ENCODE measurements at regions not wholly inside any gene's neighbourhood (a gene's known extent, or its start where the extent isn't known, plus 50 kb on each side); places are given as distances from the start of the nearest gene placed in this dataset.

DNA sequence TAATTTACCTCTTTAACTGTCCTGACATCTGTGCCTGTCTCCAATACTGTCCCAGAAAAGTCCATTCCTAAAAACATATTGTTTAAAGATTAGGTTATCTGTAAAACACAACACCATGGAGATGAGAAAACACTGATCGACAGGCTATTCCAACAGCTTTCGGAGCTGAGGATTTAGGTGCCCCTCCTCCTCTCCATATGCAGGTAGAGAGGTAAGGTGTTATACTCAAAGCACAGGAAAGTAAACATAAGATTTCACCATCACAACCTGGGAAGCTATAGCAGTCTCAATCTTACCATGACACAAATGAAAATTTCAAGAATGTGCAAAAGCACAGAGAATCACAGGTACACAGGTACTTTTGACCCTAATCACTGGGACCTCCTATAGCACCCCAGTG, 60.9 kb upstream of the RASAL2 start:
- TF ChIP-seq CREB1 (IDR thresholded peaks at IDR 0.05; ENCODE audit: low read depth) (no peak), EP300 (IDR thresholded peaks at IDR 0.05; ENCODE audit: borderline replicate concordance) (no peak)
- TF ChIP-seq, protein P1, sequence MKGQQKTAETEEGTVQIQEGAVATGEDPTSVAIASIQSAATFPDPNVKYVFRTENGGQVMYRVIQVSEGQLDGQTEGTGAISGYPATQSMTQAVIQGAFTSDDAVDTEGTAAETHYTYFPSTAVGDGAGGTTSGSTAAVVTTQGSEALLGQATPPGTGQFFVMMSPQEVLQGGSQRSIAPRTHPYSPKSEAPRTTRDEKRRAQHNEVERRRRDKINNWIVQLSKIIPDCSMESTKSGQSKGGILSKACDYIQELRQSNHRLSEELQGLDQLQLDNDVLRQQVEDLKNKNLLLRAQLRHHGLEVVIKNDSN (IDR thresholded peaks at IDR 0.05) = no peak

DNA sequence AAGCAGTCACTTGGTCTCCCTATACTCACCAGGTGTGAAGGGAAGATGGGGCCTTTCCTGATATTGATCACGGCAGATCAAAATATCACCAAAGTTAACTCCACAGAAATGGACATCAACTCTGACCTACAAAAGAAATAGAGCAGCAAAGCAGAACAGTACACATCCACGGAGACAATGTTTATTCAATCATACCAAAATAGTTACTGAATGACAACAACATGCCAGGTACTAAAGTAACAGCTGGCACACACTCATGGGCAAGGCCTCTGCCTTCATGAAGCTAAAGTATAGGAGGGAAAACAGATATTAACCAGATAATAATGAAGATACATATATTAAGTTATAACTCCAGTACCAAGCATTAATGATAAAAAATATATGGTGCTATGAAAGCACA, 59.2 kb upstream of the RASAL2 start:
- TF ChIP-seq, protein P1 (IDR thresholded peaks at IDR 0.05) = no peak
- no peak for TF ChIP-seq CREB1 (IDR thresholded peaks at IDR 0.05; ENCODE audit: low read depth)
- TF ChIP-seq NFIC (IDR thresholded peaks at IDR 0.05) = no peak
- no peak for TF ChIP-seq TAF1 (IDR thresholded peaks at IDR 0.05; ENCODE audit: low read depth)

DNA sequence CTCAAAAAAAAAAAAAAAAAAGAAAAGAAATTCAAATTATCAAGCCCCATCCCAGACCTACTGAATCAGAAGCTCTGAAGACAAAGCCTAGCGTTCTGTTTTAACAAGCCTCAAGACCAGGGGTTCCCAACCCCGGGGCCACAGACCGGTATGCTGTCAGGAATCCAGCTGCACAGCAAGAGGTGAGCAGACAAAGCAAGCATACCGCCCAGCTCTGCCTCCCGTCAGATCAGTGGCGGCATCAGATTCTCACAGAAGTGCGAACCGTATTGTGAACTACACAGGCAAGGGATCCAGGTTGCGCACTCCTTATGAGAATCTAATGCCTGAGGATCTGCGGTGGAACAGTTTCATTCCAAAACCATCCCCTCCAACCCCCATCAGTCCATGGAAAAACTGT, 57.8 kb upstream of the RASAL2 start:
- TF ChIP-seq TCF12 (IDR thresholded peaks at IDR 0.05; ENCODE audit: low read depth) = no peak
- no peak for TF ChIP-seq RAD21 (IDR thresholded peaks at IDR 0.05; ENCODE audit: low read depth)
- no peak for TF ChIP-seq EGR1 (IDR thresholded peaks at IDR 0.05)
- no peak for TF ChIP-seq ZBTB7A (IDR thresholded peaks at IDR 0.05; ENCODE audit: low read depth)
- no peak for TF ChIP-seq TAF1 (IDR thresholded peaks at IDR 0.05; ENCODE audit: low read depth)
- TF ChIP-seq TEAD4 (IDR thresholded peaks at IDR 0.05) = no peak
- TF ChIP-seq, protein P1 (IDR thresholded peaks at IDR 0.05) = no peak
- no peak for TF ChIP-seq EP300 (IDR thresholded peaks at IDR 0.05; ENCODE audit: borderline replicate concordance)
- TF ChIP-seq FOXM1 (IDR thresholded peaks at IDR 0.05; ENCODE audit: borderline replicate concordance, low read depth) = no peak
- TF ChIP-seq, protein P2, sequence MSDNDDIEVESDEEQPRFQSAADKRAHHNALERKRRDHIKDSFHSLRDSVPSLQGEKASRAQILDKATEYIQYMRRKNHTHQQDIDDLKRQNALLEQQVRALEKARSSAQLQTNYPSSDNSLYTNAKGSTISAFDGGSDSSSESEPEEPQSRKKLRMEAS (IDR thresholded peaks at IDR 0.05) = no peak
- no peak for TF ChIP-seq YY1 (IDR thresholded peaks at IDR 0.05; ENCODE audit: low read depth)
- TF ChIP-seq, protein P3, sequence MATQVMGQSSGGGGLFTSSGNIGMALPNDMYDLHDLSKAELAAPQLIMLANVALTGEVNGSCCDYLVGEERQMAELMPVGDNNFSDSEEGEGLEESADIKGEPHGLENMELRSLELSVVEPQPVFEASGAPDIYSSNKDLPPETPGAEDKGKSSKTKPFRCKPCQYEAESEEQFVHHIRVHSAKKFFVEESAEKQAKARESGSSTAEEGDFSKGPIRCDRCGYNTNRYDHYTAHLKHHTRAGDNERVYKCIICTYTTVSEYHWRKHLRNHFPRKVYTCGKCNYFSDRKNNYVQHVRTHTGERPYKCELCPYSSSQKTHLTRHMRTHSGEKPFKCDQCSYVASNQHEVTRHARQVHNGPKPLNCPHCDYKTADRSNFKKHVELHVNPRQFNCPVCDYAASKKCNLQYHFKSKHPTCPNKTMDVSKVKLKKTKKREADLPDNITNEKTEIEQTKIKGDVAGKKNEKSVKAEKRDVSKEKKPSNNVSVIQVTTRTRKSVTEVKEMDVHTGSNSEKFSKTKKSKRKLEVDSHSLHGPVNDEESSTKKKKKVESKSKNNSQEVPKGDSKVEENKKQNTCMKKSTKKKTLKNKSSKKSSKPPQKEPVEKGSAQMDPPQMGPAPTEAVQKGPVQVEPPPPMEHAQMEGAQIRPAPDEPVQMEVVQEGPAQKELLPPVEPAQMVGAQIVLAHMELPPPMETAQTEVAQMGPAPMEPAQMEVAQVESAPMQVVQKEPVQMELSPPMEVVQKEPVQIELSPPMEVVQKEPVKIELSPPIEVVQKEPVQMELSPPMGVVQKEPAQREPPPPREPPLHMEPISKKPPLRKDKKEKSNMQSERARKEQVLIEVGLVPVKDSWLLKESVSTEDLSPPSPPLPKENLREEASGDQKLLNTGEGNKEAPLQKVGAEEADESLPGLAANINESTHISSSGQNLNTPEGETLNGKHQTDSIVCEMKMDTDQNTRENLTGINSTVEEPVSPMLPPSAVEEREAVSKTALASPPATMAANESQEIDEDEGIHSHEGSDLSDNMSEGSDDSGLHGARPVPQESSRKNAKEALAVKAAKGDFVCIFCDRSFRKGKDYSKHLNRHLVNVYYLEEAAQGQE (IDR thresholded peaks at IDR 0.05; ENCODE audit: low read depth) = no peak
- TF ChIP-seq CREB1 (IDR thresholded peaks at IDR 0.05; ENCODE audit: low read depth) = no peak
- TF ChIP-seq NFIC (IDR thresholded peaks at IDR 0.05) = no peak
- no peak for TF ChIP-seq CEBPB (IDR thresholded peaks at IDR 0.05)

DNA sequence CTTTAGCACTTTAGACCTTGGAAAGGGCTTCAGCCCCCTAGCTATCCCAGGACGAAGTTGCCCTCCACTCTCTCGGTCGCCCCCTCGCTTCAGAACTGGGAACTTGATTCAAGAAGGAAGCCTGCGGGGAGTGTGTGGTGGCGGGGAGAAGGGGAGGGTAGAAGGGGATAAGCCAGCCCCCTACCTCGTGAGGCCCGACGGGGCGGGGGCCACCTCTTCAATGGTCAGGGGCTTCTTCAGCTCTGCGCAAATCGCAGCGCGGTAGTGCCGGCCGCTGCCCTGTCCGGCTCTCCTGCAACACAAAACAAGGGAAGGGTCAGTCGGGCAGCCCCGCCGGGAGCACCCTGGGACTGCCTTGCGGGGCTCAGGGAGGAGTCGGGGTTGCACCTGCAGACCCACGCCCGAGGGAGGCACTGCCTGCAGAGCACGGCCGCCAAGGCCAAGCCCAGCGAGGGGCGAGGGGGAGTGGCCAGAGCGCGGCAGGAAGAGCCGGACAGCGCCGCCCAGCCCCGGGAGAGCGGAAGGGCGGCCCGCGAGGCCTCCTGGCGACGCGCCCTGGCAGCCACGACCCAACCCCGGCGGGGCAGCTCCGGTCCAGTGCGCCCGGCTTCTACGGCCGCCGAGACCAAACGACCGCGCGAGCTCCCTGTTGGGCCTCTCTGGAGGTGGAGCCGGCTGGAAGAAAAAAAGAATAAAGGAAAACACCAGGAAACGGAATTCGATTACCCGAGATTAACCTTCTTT, 56.2 kb upstream of the RASAL2 start:
- TF ChIP-seq, protein P1 (IDR thresholded peaks at IDR 0.05) = peak; percentile 23; the same call in 1 of the 2 replicates
- TF ChIP-seq, protein P2 (IDR thresholded peaks at IDR 0.05) = peak; percentile 63
- TF ChIP-seq ZBTB7A (IDR thresholded peaks at IDR 0.05; ENCODE audit: low read depth) = peak; percentile 75; the same call in 1 of the 2 replicates
- TF ChIP-seq RAD21 (IDR thresholded peaks at IDR 0.05; ENCODE audit: low read depth) = peak; percentile 24; the same call in 1 of the 2 replicates
- TF ChIP-seq TCF12 (IDR thresholded peaks at IDR 0.05; ENCODE audit: low read depth) = peak; percentile 71; the same call in 1 of the 2 replicates
- no peak for TF ChIP-seq EGR1 (IDR thresholded peaks at IDR 0.05)
- TF ChIP-seq TEAD4 (IDR thresholded peaks at IDR 0.05) = no peak; the same call in 1 of the 2 replicates
- TF ChIP-seq FOXM1 (IDR thresholded peaks at IDR 0.05; ENCODE audit: borderline replicate concordance, low read depth) = no peak
- TF ChIP-seq NFIC (IDR thresholded peaks at IDR 0.05) = peak; percentile 84
- TF ChIP-seq CREB1 (IDR thresholded peaks at IDR 0.05; ENCODE audit: low read depth) = no peak
- TF ChIP-seq TAF1 (IDR thresholded peaks at IDR 0.05; ENCODE audit: low read depth) = peak; percentile 45
- peak; percentile 70 for TF ChIP-seq EP300 (IDR thresholded peaks at IDR 0.05; ENCODE audit: borderline replicate concordance)
- TF ChIP-seq, protein P3 (IDR thresholded peaks at IDR 0.05; ENCODE audit: low read depth) = 0 out of 2 replicates have a peak, but pooled peaks have one; percentile 32
- no peak for TF ChIP-seq YY1 (IDR thresholded peaks at IDR 0.05; ENCODE audit: low read depth)
- TF ChIP-seq CEBPB (IDR thresholded peaks at IDR 0.05) = no peak

DNA sequence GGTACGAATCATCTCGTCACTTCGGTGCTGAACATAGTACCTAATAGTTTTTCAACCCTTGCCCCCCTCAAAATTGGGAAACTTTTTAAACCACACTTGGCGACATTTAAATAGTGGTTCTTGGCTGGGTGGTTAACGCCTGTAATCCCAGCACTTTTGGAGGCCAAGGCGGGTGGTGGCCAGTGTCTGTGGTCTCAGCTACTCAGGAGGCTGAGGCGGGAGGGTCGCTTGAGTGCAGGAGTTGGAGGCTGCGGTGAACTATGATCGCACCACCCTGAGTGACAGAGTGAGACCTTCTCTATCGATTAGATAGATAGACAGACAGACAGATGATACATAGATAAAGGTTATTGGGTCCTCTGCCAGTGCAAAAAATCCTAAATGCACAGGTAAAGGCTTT, 55.5 kb upstream of the RASAL2 start:
- TF ChIP-seq CEBPB (IDR thresholded peaks at IDR 0.05) (no peak), ZBTB7A (IDR thresholded peaks at IDR 0.05; ENCODE audit: low read depth) (no peak), TEAD4 (IDR thresholded peaks at IDR 0.05) (no peak), YY1 (IDR thresholded peaks at IDR 0.05; ENCODE audit: low read depth) (no peak), NFIC (IDR thresholded peaks at IDR 0.05) (no peak), CREB1 (IDR thresholded peaks at IDR 0.05; ENCODE audit: low read depth) (no peak), EP300 (IDR thresholded peaks at IDR 0.05; ENCODE audit: borderline replicate concordance) (no peak), TCF12 (IDR thresholded peaks at IDR 0.05; ENCODE audit: low read depth) (no peak), FOXM1 (IDR thresholded peaks at IDR 0.05; ENCODE audit: borderline replicate concordance, low read depth) (no peak), RAD21 (IDR thresholded peaks at IDR 0.05; ENCODE audit: low read depth) (no peak), TAF1 (IDR thresholded peaks at IDR 0.05; ENCODE audit: low read depth) (no peak), EGR1 (IDR thresholded peaks at IDR 0.05) (no peak)
- TF ChIP-seq, protein P1 (IDR thresholded peaks at IDR 0.05) = no peak
- TF ChIP-seq, protein P3 (IDR thresholded peaks at IDR 0.05; ENCODE audit: low read depth) = no peak
- TF ChIP-seq, protein P2 (IDR thresholded peaks at IDR 0.05) = no peak

Measured in Ishikawa (cell line).